Erythroblast (primary cell): ENCODE measurements at regions not wholly inside any gene's neighbourhood (a gene's known extent, or its start where the extent isn't known, plus 50 kb on each side); places are given as distances from the start of the nearest gene placed in this dataset.

Experiments used
- GATA1 ChIP-seq: IDR thresholded peaks from 2 replicates; pipeline ENCODE4 v1.6.1; 2011; ENCODE audit warnings: low read depth, mild to moderate bottlenecking, control low read depth, low read length, moderate library complexity
- POLR2A ChIP-seq: IDR thresholded peaks from 2 replicates; pipeline ENCODE4 v1.6.1; 2011; ENCODE audit warnings: mild to moderate bottlenecking, low read length

- TF ChIP-seq POLR2A = no peak
- no peak for TF ChIP-seq GATA1
These were observed 160.4 kb downstream of the VGLL3 start for GRCh38 chr3:86830566-86830965.
